Stomach (tissue), 4 donors: ENCODE measurements at regions not wholly inside any gene's neighbourhood (a gene's known extent, or its start where the extent isn't known, plus 50 kb on each side); places are given as distances from the start of the nearest gene placed in this dataset.

Source experiments
- EP300 ChIP-seq: sonication (generic); formaldehyde crosslinking; IDR thresholded peaks from one replicate; pipeline ENCODE4 v1.6.1; 2017; ENCODE audit warnings: antibody characterized with exemption
- POLR2A ChIP-seq, 4 donors: fragments of 450-650 bp; IDR thresholded peaks; one replicate each; pipeline ENCODE4 v1.6.1; 2016; ENCODE audit warnings: antibody characterized with exemption in 4 of 4, control low read depth in 2 of 4, mild to moderate bottlenecking in 1 of 4, moderate library complexity in 1 of 4
- POLR2AphosphoS5 ChIP-seq, 3 donors: sonication (generic); formaldehyde crosslinking; IDR thresholded peaks; one replicate each; pipeline ENCODE4 v1.6.1; 2016; ENCODE audit warnings: antibody characterized with exemption in 3 of 3
- TF ChIP-seq, protein P1 (sequence below), 7 experiments: fragments of 450-650 bp in 4 of 7; fragments of 200-600 bp in 3 of 7; sonication (generic) in 3 of 7; IDR thresholded peaks; one replicate each; pipeline ENCODE4 v1.5.1; 2016 to 2019; ENCODE audit warnings: antibody characterized with exemption in 7 of 7, control low read depth in 2 of 7, mild to moderate bottlenecking in 1 of 7

DNA sequence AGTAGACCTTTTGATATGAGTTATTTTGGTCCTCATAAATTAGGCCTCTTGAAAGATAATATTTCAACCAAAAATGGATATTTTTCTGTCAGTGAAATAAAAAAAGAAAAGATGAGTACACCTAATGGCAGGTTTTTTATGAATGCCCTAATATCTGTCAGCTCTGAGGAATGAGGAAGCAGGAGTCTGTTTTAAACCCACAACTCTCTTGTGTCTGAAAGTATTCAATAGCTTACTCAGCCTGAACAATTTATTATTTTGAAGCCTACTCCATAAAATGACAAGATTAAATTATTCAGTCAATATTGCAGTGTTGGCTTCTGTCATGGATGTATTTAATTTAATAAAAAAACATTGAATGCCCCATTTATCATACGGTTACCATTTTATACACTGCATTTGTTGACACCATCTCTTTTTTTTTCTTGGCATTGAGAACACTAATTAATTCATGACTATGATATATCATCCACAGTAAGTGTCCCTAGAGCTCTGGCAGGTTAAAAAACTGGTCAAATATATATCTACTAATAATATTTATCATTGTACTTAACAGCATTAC is 548.2 kb downstream of the CBLN2 start:
- TF ChIP-seq, protein P1, sequence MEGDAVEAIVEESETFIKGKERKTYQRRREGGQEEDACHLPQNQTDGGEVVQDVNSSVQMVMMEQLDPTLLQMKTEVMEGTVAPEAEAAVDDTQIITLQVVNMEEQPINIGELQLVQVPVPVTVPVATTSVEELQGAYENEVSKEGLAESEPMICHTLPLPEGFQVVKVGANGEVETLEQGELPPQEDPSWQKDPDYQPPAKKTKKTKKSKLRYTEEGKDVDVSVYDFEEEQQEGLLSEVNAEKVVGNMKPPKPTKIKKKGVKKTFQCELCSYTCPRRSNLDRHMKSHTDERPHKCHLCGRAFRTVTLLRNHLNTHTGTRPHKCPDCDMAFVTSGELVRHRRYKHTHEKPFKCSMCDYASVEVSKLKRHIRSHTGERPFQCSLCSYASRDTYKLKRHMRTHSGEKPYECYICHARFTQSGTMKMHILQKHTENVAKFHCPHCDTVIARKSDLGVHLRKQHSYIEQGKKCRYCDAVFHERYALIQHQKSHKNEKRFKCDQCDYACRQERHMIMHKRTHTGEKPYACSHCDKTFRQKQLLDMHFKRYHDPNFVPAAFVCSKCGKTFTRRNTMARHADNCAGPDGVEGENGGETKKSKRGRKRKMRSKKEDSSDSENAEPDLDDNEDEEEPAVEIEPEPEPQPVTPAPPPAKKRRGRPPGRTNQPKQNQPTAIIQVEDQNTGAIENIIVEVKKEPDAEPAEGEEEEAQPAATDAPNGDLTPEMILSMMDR (IDR thresholded peaks at IDR 0.05), result no peak
- TF ChIP-seq EP300 (no peak), POLR2AphosphoS5 (IDR thresholded peaks at IDR 0.05) (no peak), POLR2A (IDR thresholded peaks at IDR 0.05) (no peak)
